DMS114 treated with DMSO at 0.1 percent for 48 hours (cell line): ENCODE measurements at regions not wholly inside any gene's neighbourhood (a gene's known extent, or its start where the extent isn't known, plus 50 kb on each side); places are given as distances from the start of the nearest gene placed in this dataset.

ENCODE experiments used
- DNase-seq: peaks from one replicate; lab custom pipeline; 2025; ENCODE audit not compliant: unreplicated experiment; lab: John Stamatoyannopoulos, UW

GRCh38 chr22:34303656-34304055 is 383.4 kb upstream of the LARGE1 start:
- no peak for DNase-seq

GRCh38 chr22:34306361-34306760 is 386.1 kb upstream of the LARGE1 start:
- DNase-seq: no peak

GRCh38 chr22:34308101-34308500 is 387.8 kb upstream of the LARGE1 start:
- DNase-seq: no peak

GRCh38 chr22:34319346-34319745 is 399.1 kb upstream of the LARGE1 start:
- no peak for DNase-seq

GRCh38 chr22:34324763-34325162 is 404.5 kb upstream of the LARGE1 start:
- DNase-seq: no peak

GRCh38 chr22:34326901-34327300 is 406.6 kb upstream of the LARGE1 start:
- DNase-seq: no peak

- no peak for DNase-seq
These were observed 410.2 kb upstream of the LARGE1 start for GRCh38 chr22:34330432-34330831.

GRCh38 chr22:34333285-34333684 is 413.0 kb upstream of the LARGE1 start:
- DNase-seq: no peak

- no peak for DNase-seq
These were observed 414.6 kb upstream of the LARGE1 start for GRCh38 chr22:34334893-34335292.

- no peak for DNase-seq
These were observed 424.4 kb upstream of the LARGE1 start for GRCh38 chr22:34344702-34345101.

- DNase-seq: no peak
These were observed 434.0 kb upstream of the LARGE1 start for GRCh38 chr22:34354071-34354817.

- DNase-seq: no peak
These were observed 436.2 kb upstream of the LARGE1 start for GRCh38 chr22:34356481-34356880.

GRCh38 chr22:34370711-34371110 is 450.4 kb upstream of the LARGE1 start:
- DNase-seq: no peak

- DNase-seq: no peak
These were observed 459.5 kb upstream of the LARGE1 start for GRCh38 chr22:34379825-34380224.

GRCh38 chr22:34380532-34380931 is 460.3 kb upstream of the LARGE1 start:
- no peak for DNase-seq

- no peak for DNase-seq
These were observed 470.1 kb upstream of the LARGE1 start for GRCh38 chr22:34390400-34390799.

- DNase-seq: no peak
These were observed 475.1 kb upstream of the LARGE1 start for GRCh38 chr22:34395370-34395769.

- DNase-seq: no peak
These were observed 483.4 kb upstream of the LARGE1 start for GRCh38 chr22:34403667-34404066.

GRCh38 chr22:34410111-34410510 is 489.8 kb upstream of the LARGE1 start:
- no peak for DNase-seq

- DNase-seq: peak; percentile 51
These were observed 494.5 kb upstream of the LARGE1 start for GRCh38 chr22:34414467-34415440.

- DNase-seq: no peak
These were observed 496.0 kb upstream of the LARGE1 start for GRCh38 chr22:34416022-34416860.
